Naive thymus-derived CD4-positive, alpha-beta T cell (primary cell): ENCODE measurements at regions not wholly inside any gene's neighbourhood (a gene's known extent, or its start where the extent isn't known, plus 50 kb on each side); places are given as distances from the start of the nearest gene placed in this dataset.

Experiments
- ATAC-seq: fragments of 150-1000 bp; cut with Tn5 transposase; 2 replicates; pipeline ENCODE4 v1.10.0; 2021; ENCODE audit warnings: mild to moderate bottlenecking, moderate library complexity
- CTCF ChIA-PET: fragments of 350-600 bp; sonication (Branson Sonifier 250); formaldehyde crosslinking; loops from one replicate; lab custom pipeline; 2021; ENCODE audit warnings: antibody characterized with exemption; lab: Charles Lee
- POLR2A ChIA-PET: fragments of 350-600 bp; sonication (Branson Sonifier 250); formaldehyde crosslinking; loops from one replicate; lab custom pipeline; 2021; ENCODE audit warnings: antibody characterized with exemption, inconsistent platforms; lab: Charles Lee
- DNase-seq, 9 donors: peaks; one replicate each; pipeline versions ENCODE4 v3.0.0 to v3.0.0-alpha.2; 2020 to 2022; ENCODE audit warnings: mixed read lengths in 1 of 9
- H3K27ac ChIP-seq: one replicate; pipeline ENCODE4 v1.7.0; 2013; ENCODE audit warnings: mild to moderate bottlenecking, low read depth, low read length, moderate library complexity
- H3K27me3 ChIP-seq, 2 donors: one replicate each; pipeline ENCODE4 v1.7.0; 2013; ENCODE audit warnings: low read length in 2 of 2, mild to moderate bottlenecking in 2 of 2, moderate library complexity in 2 of 2; ENCODE audit not compliant: control insufficient read depth in 2 of 2, insufficient read depth in 2 of 2
- H3K36me3 ChIP-seq, 3 experiments: 1 replicate in 2 of 3; 2 replicates in 1 of 3; pipeline ENCODE4 v1.7.0; 2013; ENCODE audit warnings: low read length in 3 of 3, mild to moderate bottlenecking in 3 of 3, moderate library complexity in 1 of 3; ENCODE audit not compliant: insufficient read depth in 3 of 3, control insufficient read depth in 2 of 3
- H3K4me1 ChIP-seq, 2 donors: one replicate each; pipeline ENCODE4 v1.7.0; 2013; ENCODE audit warnings: low read length in 2 of 2, mild to moderate bottlenecking in 2 of 2, moderate library complexity in 1 of 2; ENCODE audit not compliant: control insufficient read depth in 2 of 2, insufficient read depth in 2 of 2
- H3K4me3 ChIP-seq: 2 replicates; pipeline ENCODE4 v1.7.0; 2013; ENCODE audit warnings: mild to moderate bottlenecking, low read length
- H3K9me3 ChIP-seq, 3 experiments: 1 replicate in 2 of 3; 2 replicates in 1 of 3; pipeline ENCODE4 v1.7.0; 2013; ENCODE audit warnings: low read length in 3 of 3; ENCODE audit not compliant: control insufficient read depth in 2 of 3
- H3K27ac Mint-ChIP-seq, 9 donors: one replicate each; pipeline ENCODE4 v1.8.0; 2020 to 2022; ENCODE audit warnings: mixed read lengths in 9 of 9, mild to moderate bottlenecking in 8 of 9, moderate library complexity in 5 of 9, inconsistent platforms in 2 of 9
- H3K27me3 Mint-ChIP-seq, 5 donors: one replicate each; pipeline ENCODE4 v1.8.0; 2021 to 2022; ENCODE audit warnings: mixed read lengths in 5 of 5, mild to moderate bottlenecking in 1 of 5
- H3K36me3 Mint-ChIP-seq, 5 donors: one replicate each; pipeline ENCODE4 v1.8.0; 2020 to 2022; ENCODE audit warnings: mixed read lengths in 5 of 5, mild to moderate bottlenecking in 3 of 5, inconsistent platforms in 1 of 5
- H3K4me1 Mint-ChIP-seq, 7 donors: one replicate each; pipeline ENCODE4 v1.8.0; 2020 to 2022; ENCODE audit warnings: mixed read lengths in 7 of 7, mild to moderate bottlenecking in 3 of 7, inconsistent platforms in 1 of 7
- H3K4me3 Mint-ChIP-seq, 10 donors: one replicate each; pipeline ENCODE4 v1.8.0; 2020 to 2022; ENCODE audit warnings: mild to moderate bottlenecking in 10 of 10, mixed read lengths in 10 of 10, moderate library complexity in 6 of 10, inconsistent platforms in 2 of 10
- H3K9me3 Mint-ChIP-seq, 11 donors: one replicate each; pipeline ENCODE4 v1.8.0; 2020 to 2022; ENCODE audit warnings: mixed read lengths in 11 of 11, mild to moderate bottlenecking in 4 of 11, inconsistent platforms in 1 of 11, moderate library complexity in 1 of 11
- intact Hi-C, 2 donors: fragments of 100-400 bp; cut with micrococcal nuclease; formaldehyde crosslinking; loops; one replicate each; pipeline ENCODE4 v1.15.1; 2023

- no peak for DNase-seq
- Histone ChIP-seq H3K27me3 (no peaks in the 10 kb centered on the region), H3K27ac (no peak overlapping the region), H3K4me1 (no peaks in the 10 kb centered on the region), H3K36me3 (no peaks in the 10 kb centered on the region), H3K4me3 (no peak overlapping the region), H3K9me3 (no peaks in the 10 kb centered on the region)
- peaks cover 0 to 30% (median 16%) of the 10 kb centered on the region in 5 donors for H3K27me3 Mint-ChIP-seq
- ATAC-seq: no peak
- peaks cover 0 to 4% (median 1%) of the 10 kb centered on the region in 11 donors for H3K9me3 Mint-ChIP-seq
- no peaks in the 10 kb centered on the region for H3K4me1 Mint-ChIP-seq
- intact Hi-C loops: no loop called here
- ChIA-PET CTCF (interaction anchor here (0.6 kb wide), 1 partner anchor 146 kb away, joined by 4 read pairs; no protein-coding TSS in a partner anchor), POLR2A (no interaction called here)
- no peak overlapping the region for H3K4me3 Mint-ChIP-seq
- H3K27ac Mint-ChIP-seq: no peak overlapping the region
- H3K36me3 Mint-ChIP-seq: peaks cover 0 to 1% (median 0%) of the 10 kb centered on the region in 5 donors
Observed at GRCh38 chr3:150035301-150035779, 64.6 kb upstream of the PFN2 start.

- intact Hi-C loops: no loop called here
- ATAC-seq: no peak
Observed at GRCh38 chr3:150033721-150034120, 63.0 kb upstream of the PFN2 start.

DNA sequence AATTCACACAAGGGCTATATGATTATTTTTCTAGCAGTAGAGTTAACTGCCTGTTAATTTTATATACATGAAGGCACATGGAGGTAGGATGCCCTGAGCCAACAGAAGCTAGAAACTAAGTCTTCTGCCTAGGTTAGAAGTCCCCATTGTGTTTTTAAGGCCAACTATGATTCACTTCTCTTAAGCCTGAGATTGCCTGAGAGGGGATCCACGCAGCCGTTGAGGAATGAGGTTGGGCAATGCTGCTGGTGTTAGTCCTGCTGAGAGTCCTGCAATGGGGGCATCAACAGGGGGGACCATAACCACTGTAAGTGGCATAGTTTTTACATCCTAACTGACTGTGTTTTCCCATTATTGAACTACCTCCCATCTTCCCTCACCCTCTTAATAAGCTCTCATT is 60.1 kb upstream of the PFN2 start:
- H3K4me1 ChIP-seq: no peaks in the 10 kb centered on the region
- intact Hi-C loops: no loop called here
- Mint-ChIP-seq H3K27ac (no peak overlapping the region), H3K4me1 (no peaks in the 10 kb centered on the region), H3K27me3 (peaks cover 7 to 45% (median 30%) of the 10 kb centered on the region in 5 donors), H3K36me3 (no peaks in the 10 kb centered on the region), H3K9me3 (peaks cover 0 to 25% (median 3%) of the 10 kb centered on the region in 11 donors), H3K4me3 (no peak overlapping the region)
- no peaks in the 10 kb centered on the region for H3K36me3 ChIP-seq
- CTCF ChIA-PET: no interaction called here
- no peak overlapping the region for H3K4me3 ChIP-seq
- H3K27me3 ChIP-seq: no peaks in the 10 kb centered on the region
- H3K27ac ChIP-seq: no peak overlapping the region
- POLR2A ChIA-PET: no interaction called here
- ATAC-seq: no peak
- DNase-seq: no peak
- H3K9me3 ChIP-seq: no peaks in the 10 kb centered on the region

More at GRCh38 chr3:150033721-150034120, 63.0 kb upstream of the PFN2 start:
- H3K27ac Mint-ChIP-seq: no peak overlapping the region
- Histone ChIP-seq H3K36me3 (no peaks in the 10 kb centered on the region), H3K4me1 (no peaks in the 10 kb centered on the region), H3K4me3 (no peak overlapping the region), H3K27me3 (no peaks in the 10 kb centered on the region), H3K27ac (no peak overlapping the region), H3K9me3 (no peaks in the 10 kb centered on the region)
- ChIA-PET POLR2A (no interaction called here), CTCF (no interaction called here)
- peaks cover 2 to 26% (median 22%) of the 10 kb centered on the region in 5 donors for H3K27me3 Mint-ChIP-seq
- no peak overlapping the region for H3K4me3 Mint-ChIP-seq
- DNase-seq: no peak
- H3K36me3 Mint-ChIP-seq: no peaks in the 10 kb centered on the region
- peaks cover 0 to 4% (median 0%) of the 10 kb centered on the region in 11 donors for H3K9me3 Mint-ChIP-seq
- H3K4me1 Mint-ChIP-seq: no peaks in the 10 kb centered on the region

- Histone ChIP-seq H3K27me3 (no peaks in the 10 kb centered on the region), H3K9me3 (no peaks in the 10 kb centered on the region), H3K36me3 (no peaks in the 10 kb centered on the region), H3K4me1 (no peaks in the 10 kb centered on the region), H3K27ac (no peak overlapping the region), H3K4me3 (no peak overlapping the region)
- Mint-ChIP-seq H3K27me3 (peaks cover 5 to 49% (median 44%) of the 10 kb centered on the region in 5 donors), H3K4me3 (no peak overlapping the region), H3K4me1 (no peaks in the 10 kb centered on the region), H3K27ac (no peak overlapping the region), H3K36me3 (peaks cover 0 to 8% (median 0%) of the 10 kb centered on the region in 5 donors), H3K9me3 (peaks cover 3 to 50% (median 22%) of the 10 kb centered on the region in 11 donors)
- intact Hi-C loops: no loop called here
- ATAC-seq (no peak), DNase-seq (no peak)
- POLR2A ChIA-PET: no interaction called here
- CTCF ChIA-PET: no interaction called here
Observed at GRCh38 chr3:150023239-150023636, 52.5 kb upstream of the PFN2 start.

- ChIA-PET POLR2A (no interaction called here), CTCF (no interaction called here)
- Histone ChIP-seq H3K4me1 (no peaks in the 10 kb centered on the region), H3K27ac (no peak overlapping the region), H3K27me3 (no peaks in the 10 kb centered on the region), H3K36me3 (no peaks in the 10 kb centered on the region), H3K4me3 (no peak overlapping the region), H3K9me3 (no peaks in the 10 kb centered on the region)
- Mint-ChIP-seq H3K27ac (no peak overlapping the region), H3K27me3 (peaks cover 5 to 48% (median 44%) of the 10 kb centered on the region in 5 donors), H3K36me3 (peaks cover 0 to 8% (median 0%) of the 10 kb centered on the region in 5 donors), H3K4me1 (peaks cover 0 to 2% (median 0%) of the 10 kb centered on the region in 7 donors), H3K4me3 (no peak overlapping the region), H3K9me3 (peaks cover 3 to 44% (median 21%) of the 10 kb centered on the region in 11 donors)
- intact Hi-C loops: no loop called here
- DNase-seq (no peak), ATAC-seq (no peak)
Observed at GRCh38 chr3:150022381-150023238, 51.9 kb upstream of the PFN2 start.

- Histone ChIP-seq H3K9me3 (no peaks in the 10 kb centered on the region), H3K27ac (no peak overlapping the region), H3K4me1 (no peaks in the 10 kb centered on the region), H3K4me3 (no peak overlapping the region), H3K36me3 (no peaks in the 10 kb centered on the region), H3K27me3 (no peaks in the 10 kb centered on the region)
- Mint-ChIP-seq H3K4me3 (no peak overlapping the region), H3K27me3 (peaks cover 4 to 41% (median 32%) of the 10 kb centered on the region in 5 donors), H3K36me3 (peaks cover 0 to 8% (median 0%) of the 10 kb centered on the region in 5 donors), H3K27ac (no peak overlapping the region), H3K4me1 (peaks cover 0 to 2% (median 0%) of the 10 kb centered on the region in 7 donors), H3K9me3 (peaks cover 0 to 28% (median 18%) of the 10 kb centered on the region in 11 donors)
- ChIA-PET POLR2A (no interaction called here), CTCF (no interaction called here)
- DNase-seq: no peak
- ATAC-seq: no peak
- intact Hi-C loops: no loop called here
Observed at GRCh38 chr3:150020527-150020926, 49.8 kb upstream of the PFN2 start.
